Osteoblast (primary cell): ENCODE measurements at regions not wholly inside any gene's neighbourhood (a gene's known extent, or its start where the extent isn't known, plus 50 kb on each side); places are given as distances from the start of the nearest gene placed in this dataset.
A peak's percentile ranks its signal among the peaks of the same experiment; 100 is the strongest.

Source experiments
- DNase-seq: peaks from one replicate; pipeline ENCODE4 v3.0.0; 2011; ENCODE audit warnings: low spot score, mixed read lengths; ENCODE audit not compliant: insufficient read length; ENCODE audit errors: missing footprints
- H2AFZ ChIP-seq: 2 replicates; pipeline ENCODE4 v1.6.0; 2011; ENCODE audit warnings: mild to moderate bottlenecking, low read length
- H3K27ac ChIP-seq: 2 replicates; pipeline ENCODE4 v1.5.1; 2011; ENCODE audit warnings: mild to moderate bottlenecking, low read depth, low read length, moderate library complexity
- H3K27me3 ChIP-seq: 2 replicates; pipeline ENCODE4 v1.6.0; 2012; ENCODE audit warnings: mild to moderate bottlenecking, control low read depth, inconsistent platforms, low read length, moderate library complexity; ENCODE audit not compliant: insufficient read depth
- H3K36me3 ChIP-seq: 2 replicates; pipeline ENCODE4 v1.5.1; 2011; ENCODE audit warnings: mild to moderate bottlenecking, low read length, control low read depth, moderate library complexity; ENCODE audit not compliant: insufficient read depth
- H3K4me1 ChIP-seq: 2 replicates; pipeline ENCODE4 v1.5.1; 2011; ENCODE audit warnings: mild to moderate bottlenecking, low read length, control low read depth, moderate library complexity; ENCODE audit not compliant: insufficient read depth
- H3K4me2 ChIP-seq: 2 replicates; pipeline ENCODE4 v1.6.0; 2011; ENCODE audit warnings: mild to moderate bottlenecking, low read length; ENCODE audit not compliant: insufficient read depth
- H3K4me3 ChIP-seq: fragments of 200-600 bp; sonication (generic); 3 replicates; pipeline ENCODE4 v1.5.1; 2012; ENCODE audit warnings: mild to moderate bottlenecking, low read length, inconsistent platforms; ENCODE audit not compliant: insufficient read depth
- H3K79me2 ChIP-seq: 2 replicates; pipeline ENCODE4 v1.6.0; 2012; ENCODE audit warnings: mild to moderate bottlenecking, low read length, control low read depth, inconsistent platforms; ENCODE audit not compliant: insufficient read depth
- H3K9me3 ChIP-seq: 2 replicates; pipeline ENCODE4 v1.5.1; 2011; ENCODE audit warnings: low read depth, low read length, control low read depth
- H4K20me1 ChIP-seq: 2 replicates; pipeline ENCODE4 v1.6.0; 2012; ENCODE audit warnings: mild to moderate bottlenecking, low read length, control low read depth; ENCODE audit not compliant: insufficient read depth
- TF ChIP-seq, protein P1 (sequence below): IDR thresholded peaks from 2 replicates; pipeline ENCODE4 v1.5.1; 2011; ENCODE audit warnings: mild to moderate bottlenecking, low read depth, low read length, moderate library complexity; ENCODE audit errors: extremely low read depth

DNA sequence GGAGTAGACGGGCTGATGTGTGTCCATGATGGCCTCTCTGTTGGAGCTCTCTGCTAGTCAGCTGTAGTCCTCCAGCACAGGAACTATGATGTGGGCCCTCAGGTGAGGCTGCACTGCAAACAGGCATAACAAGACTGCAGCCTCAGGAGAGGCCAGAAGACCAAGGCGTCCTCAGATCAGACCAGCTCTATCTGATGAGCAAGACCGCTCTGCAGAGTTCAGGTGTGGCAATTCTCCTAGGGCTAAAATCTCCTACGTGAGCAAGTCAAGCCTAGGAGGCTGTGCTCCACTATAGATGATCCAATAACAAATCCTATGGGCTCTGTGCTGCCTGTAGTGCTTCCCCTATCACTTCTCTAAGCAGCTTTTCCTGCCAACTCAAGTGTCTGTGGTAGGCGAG is 633.4 kb upstream of the SYNCRIP start:
- Histone ChIP-seq H3K27me3 (no peaks in the 10 kb centered on the region), H3K4me3 (no peak overlapping the region), H3K4me1 (no peaks in the 10 kb centered on the region), H4K20me1 (no peaks in the 10 kb centered on the region), H3K36me3 (no peaks in the 10 kb centered on the region), H3K27ac (no peak overlapping the region), H3K9me3 (no peaks in the 10 kb centered on the region), H3K79me2 (no peaks in the 10 kb centered on the region), H3K4me2 (no peak overlapping the region), H2AFZ (no peak overlapping the region)
- DNase-seq: peak; percentile 55
- TF ChIP-seq, protein P1, sequence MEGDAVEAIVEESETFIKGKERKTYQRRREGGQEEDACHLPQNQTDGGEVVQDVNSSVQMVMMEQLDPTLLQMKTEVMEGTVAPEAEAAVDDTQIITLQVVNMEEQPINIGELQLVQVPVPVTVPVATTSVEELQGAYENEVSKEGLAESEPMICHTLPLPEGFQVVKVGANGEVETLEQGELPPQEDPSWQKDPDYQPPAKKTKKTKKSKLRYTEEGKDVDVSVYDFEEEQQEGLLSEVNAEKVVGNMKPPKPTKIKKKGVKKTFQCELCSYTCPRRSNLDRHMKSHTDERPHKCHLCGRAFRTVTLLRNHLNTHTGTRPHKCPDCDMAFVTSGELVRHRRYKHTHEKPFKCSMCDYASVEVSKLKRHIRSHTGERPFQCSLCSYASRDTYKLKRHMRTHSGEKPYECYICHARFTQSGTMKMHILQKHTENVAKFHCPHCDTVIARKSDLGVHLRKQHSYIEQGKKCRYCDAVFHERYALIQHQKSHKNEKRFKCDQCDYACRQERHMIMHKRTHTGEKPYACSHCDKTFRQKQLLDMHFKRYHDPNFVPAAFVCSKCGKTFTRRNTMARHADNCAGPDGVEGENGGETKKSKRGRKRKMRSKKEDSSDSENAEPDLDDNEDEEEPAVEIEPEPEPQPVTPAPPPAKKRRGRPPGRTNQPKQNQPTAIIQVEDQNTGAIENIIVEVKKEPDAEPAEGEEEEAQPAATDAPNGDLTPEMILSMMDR: no peak

DNA sequence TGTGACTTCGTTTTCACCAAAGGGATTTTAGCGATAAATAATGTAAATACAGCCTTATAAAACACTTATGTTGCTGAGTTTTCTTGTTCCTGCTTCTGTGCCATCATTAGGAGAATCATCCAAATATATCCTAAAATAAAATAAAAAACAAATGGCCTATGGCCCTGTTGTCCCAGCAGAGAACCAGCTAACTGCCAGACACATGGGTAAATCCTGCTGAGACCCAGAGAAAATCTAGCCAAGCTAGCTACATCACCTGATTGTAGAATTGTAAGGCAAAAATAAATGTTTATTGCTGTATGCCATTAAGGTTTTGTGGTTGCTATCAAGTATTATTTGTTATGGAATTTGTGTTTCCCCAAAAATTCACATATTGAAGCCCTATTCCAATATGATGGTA is 631.2 kb upstream of the SYNCRIP start:
- H3K27ac ChIP-seq: no peak overlapping the region
- DNase-seq: no peak
- no peaks in the 10 kb centered on the region for H4K20me1 ChIP-seq
- no peak overlapping the region for H3K4me2 ChIP-seq
- H3K9me3 ChIP-seq: no peaks in the 10 kb centered on the region
- no peaks in the 10 kb centered on the region for H3K27me3 ChIP-seq
- H2AFZ ChIP-seq: no peak overlapping the region
- no peaks in the 10 kb centered on the region for H3K4me1 ChIP-seq
- H3K79me2 ChIP-seq: no peaks in the 10 kb centered on the region
- H3K4me3 ChIP-seq: no peak overlapping the region
- no peaks in the 10 kb centered on the region for H3K36me3 ChIP-seq
- TF ChIP-seq, protein P1: no peak

DNA sequence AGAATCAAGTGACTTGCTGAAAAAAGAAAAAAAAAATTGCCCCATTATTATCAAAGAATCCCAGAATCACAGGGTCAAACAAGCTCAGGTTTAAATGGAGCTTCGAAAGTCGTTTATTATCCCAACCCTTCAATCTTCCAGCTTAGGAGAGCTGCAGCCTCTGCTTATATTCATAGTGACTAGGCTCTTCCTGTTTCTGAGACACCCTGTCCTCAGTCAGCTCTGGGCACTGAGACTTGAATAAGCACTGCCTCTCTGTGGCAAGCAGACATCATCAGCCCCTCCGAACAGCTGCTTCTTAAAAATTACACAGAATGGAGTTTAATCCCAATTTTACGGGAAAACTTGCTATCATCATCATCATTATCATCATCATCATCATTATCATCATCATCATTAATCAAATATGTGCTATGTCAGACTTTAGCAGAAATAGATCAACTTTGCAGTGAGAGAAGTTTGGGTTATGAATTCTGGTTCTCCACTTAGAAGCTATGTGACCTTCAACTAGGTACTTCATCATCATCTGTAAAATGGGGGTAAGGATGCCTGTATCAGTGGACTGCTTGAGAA is 614.0 kb upstream of the SYNCRIP start:
- Histone ChIP-seq H3K27me3 (no peaks in the 10 kb centered on the region), H3K36me3 (no peaks in the 10 kb centered on the region), H3K4me2 (no peak overlapping the region), H4K20me1 (no peaks in the 10 kb centered on the region), H3K4me1 (no peaks in the 10 kb centered on the region), H3K9me3 (no peaks in the 10 kb centered on the region), H3K4me3 (no peak overlapping the region), H3K27ac (no peak overlapping the region), H2AFZ (no peak overlapping the region), H3K79me2 (no peaks in the 10 kb centered on the region)
- no peak for DNase-seq
- TF ChIP-seq, protein P1: no peak

DNA sequence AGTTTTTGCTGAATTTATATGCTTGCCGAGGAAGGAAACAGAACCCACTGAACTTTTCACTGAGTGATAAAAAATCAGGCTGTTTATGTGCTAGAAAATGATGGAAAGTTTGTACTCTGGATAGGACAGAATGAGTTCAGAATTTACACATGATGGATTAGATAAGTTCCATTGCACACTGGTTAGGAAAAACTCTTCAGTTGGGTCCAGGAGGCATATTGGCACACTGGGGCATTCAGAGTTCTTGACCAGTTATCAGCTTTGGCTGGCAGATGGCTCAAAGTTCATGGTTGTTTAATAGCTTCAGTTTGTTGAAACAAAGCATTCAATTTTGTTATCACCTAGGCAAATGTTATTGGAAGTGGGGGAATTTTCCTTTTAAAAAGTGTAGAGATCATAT is 613.3 kb upstream of the SYNCRIP start:
- Histone ChIP-seq H3K36me3 (no peaks in the 10 kb centered on the region), H3K4me3 (no peak overlapping the region), H3K27ac (no peak overlapping the region), H3K4me2 (no peak overlapping the region), H4K20me1 (no peaks in the 10 kb centered on the region), H3K79me2 (no peaks in the 10 kb centered on the region), H3K9me3 (no peaks in the 10 kb centered on the region), H3K4me1 (no peaks in the 10 kb centered on the region), H2AFZ (no peak overlapping the region), H3K27me3 (no peaks in the 10 kb centered on the region)
- no peak for DNase-seq
- TF ChIP-seq, protein P1: no peak
